ENCODE measurements at regions not wholly inside any gene's neighbourhood (a gene's known extent, or its start where the extent isn't known, plus 50 kb on each side); places are given as distances from the start of the nearest gene placed in this dataset.

DNA sequence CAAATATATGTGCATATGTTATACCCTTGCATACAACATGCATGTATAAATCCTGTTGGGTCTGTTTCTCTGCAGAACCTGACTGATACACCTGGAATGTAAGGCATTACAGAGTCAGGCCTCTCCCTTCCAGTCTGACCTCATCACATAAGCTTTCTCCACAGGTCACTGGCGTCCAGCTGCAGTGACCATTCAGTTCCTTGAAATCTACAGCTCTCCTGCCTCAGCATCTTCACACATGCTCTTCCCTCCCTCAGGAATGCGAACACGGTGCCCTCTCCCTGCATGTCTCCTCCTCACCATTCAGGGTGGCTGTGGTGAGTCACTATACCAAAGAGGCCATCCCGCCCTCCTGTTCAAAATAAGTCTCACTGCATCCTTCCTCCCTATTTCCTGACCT is 657.8 kb upstream of the B3GAT1 start:
- ChIA-PET CTCF (ENCODE audit: low intra/inter-chr PET ratio) (no interaction called here), POLR2A (no interaction called here)
- TF ChIP-seq TCF7L2 (IDR thresholded peaks at IDR 0.05; ENCODE audit: low read depth, low read length) (no peak), MEF2A (IDR thresholded peaks at IDR 0.05; ENCODE audit: control insufficient read depth, low read depth, low read length) (no peak)
- TF ChIP-seq, protein P1, sequence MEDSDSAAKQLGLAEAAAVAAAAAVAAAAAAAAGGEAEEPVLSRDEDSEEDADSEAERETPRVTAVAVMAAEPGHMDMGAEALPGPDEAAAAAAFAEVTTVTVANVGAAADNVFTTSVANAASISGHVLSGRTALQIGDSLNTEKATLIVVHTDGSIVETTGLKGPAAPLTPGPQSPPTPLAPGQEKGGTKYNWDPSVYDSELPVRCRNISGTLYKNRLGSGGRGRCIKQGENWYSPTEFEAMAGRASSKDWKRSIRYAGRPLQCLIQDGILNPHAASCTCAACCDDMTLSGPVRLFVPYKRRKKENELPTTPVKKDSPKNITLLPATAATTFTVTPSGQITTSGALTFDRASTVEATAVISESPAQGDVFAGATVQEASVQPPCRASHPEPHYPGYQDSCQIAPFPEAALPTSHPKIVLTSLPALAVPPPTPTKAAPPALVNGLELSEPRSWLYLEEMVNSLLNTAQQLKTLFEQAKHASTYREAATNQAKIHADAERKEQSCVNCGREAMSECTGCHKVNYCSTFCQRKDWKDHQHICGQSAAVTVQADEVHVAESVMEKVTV (CRISPR knock-in tag; IDR thresholded peaks at IDR 0.05) = no peak
- FAIRE-seq (no peak), DNase-seq (ENCODE audit: extremely low read depth in 1 of 4, low spot score in 3 of 4) (no peak), ATAC-seq (no peak)
- in situ Hi-C loops (cut with MboI) = no loop called here
- no peak overlapping the region for H3K27ac ChIP-seq (ENCODE audit: extremely low read depth, low read depth, low read length)
- no peak overlapping the region for H3K4me3 ChIP-seq
- no peaks in the 10 kb centered on the region for H3K27me3 ChIP-seq (ENCODE audit: control insufficient read depth in 2 of 2, insufficient read depth in 2 of 2, low read length in 2 of 2)
- H3K9ac ChIP-seq (ENCODE audit: insufficient read depth in 1 of 2, low read depth in 2 of 2, low read length in 2 of 2) = no peak overlapping the region
- H3K4me2 ChIP-seq (ENCODE audit: insufficient read depth, low read length) = no peak overlapping the region
- 0% methylated on average over 4 of the region's 4 CpGs for WGBS (ENCODE audit: insufficient coverage, low coverage, missing lambda C conversion rate)
- peaks cover 8% of the 10 kb centered on the region for H3K9me3 ChIP-seq (replicated peaks; ENCODE audit: control insufficient read depth, insufficient read depth, low read depth, low read length)
- no peaks in the 10 kb centered on the region for H3K9me1 ChIP-seq (ENCODE audit: control insufficient read depth, insufficient read depth, low read length)
- no peak overlapping the region for H2AFZ ChIP-seq (ENCODE audit: low read depth, low read length)
- H4K20me1 ChIP-seq (replicated peaks; ENCODE audit: control insufficient read depth, insufficient read depth, low read length) = no peaks in the 10 kb centered on the region
- no peaks in the 10 kb centered on the region for H3K4me1 ChIP-seq (replicated peaks in 1 of 2; ENCODE audit: control insufficient read depth in 2 of 2, insufficient read depth in 2 of 2, low read length in 2 of 2)
- no peaks in the 10 kb centered on the region for H3K36me3 ChIP-seq (ENCODE audit: control insufficient read depth, insufficient read depth, low read length)
- no TSS peak for BruUV-seq (replicated peaks)
- intact Hi-C loops (cut with micrococcal nuclease) = no loop called here
- H3K79me2 ChIP-seq (ENCODE audit: control insufficient read depth, insufficient read depth, low read length) = no peaks in the 10 kb centered on the region

DNA sequence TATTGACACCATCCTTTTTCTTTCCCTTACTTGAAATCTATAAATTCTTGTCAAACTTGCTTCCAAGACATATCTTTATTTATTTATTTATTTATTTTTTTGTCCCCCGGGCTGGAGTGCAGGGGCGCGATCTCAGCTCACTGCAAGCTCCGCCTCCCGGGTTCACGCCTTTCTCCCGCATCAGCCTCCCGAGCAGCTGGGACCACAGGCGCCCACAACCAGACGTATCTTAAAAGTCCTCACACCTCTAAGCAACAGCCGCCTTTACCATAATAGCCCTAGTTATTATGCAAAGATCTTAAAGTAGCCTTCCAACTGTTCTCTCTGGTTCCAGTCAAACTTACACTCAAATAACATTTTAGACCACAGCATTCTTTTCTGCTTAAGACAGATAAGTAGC is 657.0 kb upstream of the B3GAT1 start:
- H2AFZ ChIP-seq (ENCODE audit: low read depth, low read length) = no peak overlapping the region
- H3K27me3 ChIP-seq (ENCODE audit: control insufficient read depth in 2 of 2, insufficient read depth in 2 of 2, low read length in 2 of 2) = no peaks in the 10 kb centered on the region
- intact Hi-C loops (cut with micrococcal nuclease) (no loop called here), in situ Hi-C loops (cut with MboI) (no loop called here)
- H3K4me2 ChIP-seq (ENCODE audit: insufficient read depth, low read length) = no peak overlapping the region
- ChIA-PET CTCF (ENCODE audit: low intra/inter-chr PET ratio) (no interaction called here), POLR2A (interaction anchor here (0.6 kb wide), 1 partner anchor 1154 kb away, joined by 3 read pairs; no protein-coding TSS in a partner anchor)
- H3K36me3 ChIP-seq (ENCODE audit: control insufficient read depth, insufficient read depth, low read length) = no peaks in the 10 kb centered on the region
- WGBS (ENCODE audit: insufficient coverage, low coverage, missing lambda C conversion rate) = 15% methylated on average over 9 of the region's 11 CpGs
- H3K4me1 ChIP-seq (replicated peaks in 1 of 2; ENCODE audit: control insufficient read depth in 2 of 2, insufficient read depth in 2 of 2, low read length in 2 of 2) = no peaks in the 10 kb centered on the region
- no peaks in the 10 kb centered on the region for H4K20me1 ChIP-seq (replicated peaks; ENCODE audit: control insufficient read depth, insufficient read depth, low read length)
- no peaks in the 10 kb centered on the region for H3K9me1 ChIP-seq (ENCODE audit: control insufficient read depth, insufficient read depth, low read length)
- H3K4me3 ChIP-seq = no peak overlapping the region
- H3K79me2 ChIP-seq (ENCODE audit: control insufficient read depth, insufficient read depth, low read length) = no peaks in the 10 kb centered on the region
- no TSS peak for BruUV-seq (replicated peaks)
- H3K9ac ChIP-seq (ENCODE audit: insufficient read depth in 1 of 2, low read depth in 2 of 2, low read length in 2 of 2) = no peak overlapping the region
- FAIRE-seq (no peak), DNase-seq (ENCODE audit: extremely low read depth in 1 of 4, low spot score in 3 of 4) (no peak), ATAC-seq (no peak)
- no peak overlapping the region for H3K27ac ChIP-seq (ENCODE audit: extremely low read depth, low read depth, low read length)
- TF ChIP-seq, protein P2, sequence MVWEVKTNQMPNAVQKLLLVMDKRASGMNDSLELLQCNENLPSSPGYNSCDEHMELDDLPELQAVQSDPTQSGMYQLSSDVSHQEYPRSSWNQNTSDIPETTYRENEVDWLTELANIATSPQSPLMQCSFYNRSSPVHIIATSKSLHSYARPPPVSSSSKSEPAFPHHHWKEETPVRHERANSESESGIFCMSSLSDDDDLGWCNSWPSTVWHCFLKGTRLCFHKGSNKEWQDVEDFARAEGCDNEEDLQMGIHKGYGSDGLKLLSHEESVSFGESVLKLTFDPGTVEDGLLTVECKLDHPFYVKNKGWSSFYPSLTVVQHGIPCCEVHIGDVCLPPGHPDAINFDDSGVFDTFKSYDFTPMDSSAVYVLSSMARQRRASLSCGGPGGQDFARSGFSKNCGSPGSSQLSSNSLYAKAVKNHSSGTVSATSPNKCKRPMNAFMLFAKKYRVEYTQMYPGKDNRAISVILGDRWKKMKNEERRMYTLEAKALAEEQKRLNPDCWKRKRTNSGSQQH (CRISPR knock-in tag; IDR thresholded peaks at IDR 0.05) = no peak
- TF ChIP-seq KLF1 (tag; IDR thresholded peaks at IDR 0.05) (no peak), PYGO2 (tag; IDR thresholded peaks at IDR 0.05) (no peak), SAFB (IDR thresholded peaks at IDR 0.05; ENCODE audit: borderline replicate concordance, low read depth, low read length) (no peak), ZNF274 (IDR thresholded peaks at IDR 0.05; ENCODE audit: borderline replicate concordance, low read depth, low read length) (no peak), ZNF408 (CRISPR knock-in tag; IDR thresholded peaks at IDR 0.05; ENCODE audit: low read depth) (no peak)
- TF ChIP-seq, protein P3, sequence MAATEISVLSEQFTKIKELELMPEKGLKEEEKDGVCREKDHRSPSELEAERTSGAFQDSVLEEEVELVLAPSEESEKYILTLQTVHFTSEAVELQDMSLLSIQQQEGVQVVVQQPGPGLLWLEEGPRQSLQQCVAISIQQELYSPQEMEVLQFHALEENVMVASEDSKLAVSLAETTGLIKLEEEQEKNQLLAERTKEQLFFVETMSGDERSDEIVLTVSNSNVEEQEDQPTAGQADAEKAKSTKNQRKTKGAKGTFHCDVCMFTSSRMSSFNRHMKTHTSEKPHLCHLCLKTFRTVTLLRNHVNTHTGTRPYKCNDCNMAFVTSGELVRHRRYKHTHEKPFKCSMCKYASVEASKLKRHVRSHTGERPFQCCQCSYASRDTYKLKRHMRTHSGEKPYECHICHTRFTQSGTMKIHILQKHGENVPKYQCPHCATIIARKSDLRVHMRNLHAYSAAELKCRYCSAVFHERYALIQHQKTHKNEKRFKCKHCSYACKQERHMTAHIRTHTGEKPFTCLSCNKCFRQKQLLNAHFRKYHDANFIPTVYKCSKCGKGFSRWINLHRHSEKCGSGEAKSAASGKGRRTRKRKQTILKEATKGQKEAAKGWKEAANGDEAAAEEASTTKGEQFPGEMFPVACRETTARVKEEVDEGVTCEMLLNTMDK (IDR thresholded peaks at IDR 0.05; ENCODE audit: borderline replicate concordance, insufficient read depth, low read depth, low read length, poor library complexity, severe bottlenecking) = no peak
- TF ChIP-seq, protein P4, sequence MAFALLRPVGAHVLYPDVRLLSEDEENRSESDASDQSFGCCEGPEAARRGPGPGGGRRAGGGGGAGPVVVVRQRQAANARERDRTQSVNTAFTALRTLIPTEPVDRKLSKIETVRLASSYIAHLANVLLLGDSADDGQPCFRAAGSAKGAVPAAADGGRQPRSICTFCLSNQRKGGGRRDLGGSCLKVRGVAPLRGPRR (CRISPR knock-in tag; IDR thresholded peaks at IDR 0.05) = no peak
- H3K9me3 ChIP-seq (replicated peaks; ENCODE audit: control insufficient read depth, insufficient read depth, low read depth, low read length) = peaks cover 5% of the 10 kb centered on the region; the same call in 1 of the 2 replicates
